Spinal cord (tissue), 9 donors: ENCODE measurements at regions not wholly inside any gene's neighbourhood (a gene's known extent, or its start where the extent isn't known, plus 50 kb on each side); places are given as distances from the start of the nearest gene placed in this dataset.
"Not testable (repeated sequence)": the region's sequence is repeated elsewhere in the genome, so short reads cannot be mapped to it uniquely, and the experiment has no call there.

ENCODE experiments used
- DNase-seq, 6 donors: peaks; one replicate each; pipeline versions ENCODE4 v3.0.0 to v3.0.0-alpha.2; 2013 to 2015; ENCODE audit warnings: low spot score in 6 of 6, low read depth in 4 of 6
- H3K27ac ChIP-seq: one replicate; pipeline ENCODE4 v1.5.1; 2013; ENCODE audit warnings: low read depth, low read length, control low read depth
- H3K27me3 ChIP-seq: one replicate; pipeline ENCODE4 v1.6.1; 2013; ENCODE audit warnings: low read length; ENCODE audit not compliant: control insufficient read depth, insufficient read depth
- H3K36me3 ChIP-seq: one replicate; pipeline ENCODE4 v1.6.1; 2013; ENCODE audit warnings: low read length; ENCODE audit not compliant: control insufficient read depth, insufficient read depth
- H3K4me1 ChIP-seq: one replicate; pipeline ENCODE4 v1.6.1; 2013; ENCODE audit warnings: low read length; ENCODE audit not compliant: control insufficient read depth, insufficient read depth
- H3K4me3 ChIP-seq: one replicate; pipeline ENCODE4 v1.5.1; 2013; ENCODE audit warnings: low read depth, low read length, control low read depth
- H3K9me3 ChIP-seq: one replicate; pipeline ENCODE4 v1.6.1; 2013; ENCODE audit warnings: low read length; ENCODE audit not compliant: control insufficient read depth, insufficient read depth
- WGBS: methylation state at CpG from one replicate; pipeline ENCODE4 v1.1.5; 2013; ENCODE audit warnings: missing lambda C conversion rate; ENCODE audit not compliant: insufficient coverage; 5-methylcytosine and 5-hydroxymethylcytosine counted together
- donor health status: healthy.

DNA sequence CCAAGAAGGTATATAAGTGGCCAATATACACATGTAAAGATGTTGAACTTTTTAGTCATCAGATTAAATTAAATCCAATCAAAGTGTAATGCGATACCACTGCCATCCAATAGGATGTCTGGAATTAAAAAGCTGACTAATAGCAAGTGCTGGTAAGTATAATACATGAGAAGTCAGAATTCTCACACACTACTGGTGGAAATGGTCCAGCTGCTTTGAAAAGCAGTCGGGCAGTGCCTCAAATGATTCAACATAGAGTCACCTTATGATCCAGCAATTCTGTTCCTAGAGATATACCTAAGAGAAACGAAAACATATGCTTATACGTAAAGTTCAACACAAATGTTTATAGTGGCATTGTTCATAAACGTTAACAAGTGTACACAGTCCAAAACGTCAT lies 124.1 kb upstream of the MYT1L start:
- Histone ChIP-seq H3K4me1 (no peaks in the 10 kb centered on the region), H3K27me3 (no peaks in the 10 kb centered on the region), H3K36me3 (no peaks in the 10 kb centered on the region), H3K9me3 (no peaks in the 10 kb centered on the region), H3K4me3 (no peak overlapping the region), H3K27ac (no peak overlapping the region)
- WGBS = no CpG with 5 or more reads among the region's 6 CpGs
- no peak for DNase-seq

DNA sequence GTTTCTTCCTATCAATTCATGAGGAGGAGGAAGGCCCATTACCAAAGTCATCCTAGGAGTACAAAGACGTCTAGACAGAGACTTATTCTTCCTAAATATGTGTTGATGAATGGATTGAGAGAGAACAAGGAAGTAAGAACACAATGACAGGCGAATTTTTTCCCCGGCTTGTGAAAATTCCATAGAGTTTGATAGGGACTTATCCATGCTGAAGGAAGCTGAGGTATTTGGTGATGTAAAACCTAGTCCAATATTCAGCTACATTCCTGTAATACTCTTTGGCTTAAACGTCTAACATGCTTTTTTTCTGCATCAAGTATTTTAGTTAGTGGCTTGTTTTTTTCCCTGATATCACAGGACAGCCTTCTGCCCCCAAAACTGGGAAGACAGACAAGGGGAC lies 121.9 kb upstream of the MYT1L start:
- Histone ChIP-seq H3K27me3 (no peaks in the 10 kb centered on the region), H3K36me3 (no peaks in the 10 kb centered on the region), H3K4me3 (no peak overlapping the region), H3K27ac (no peak overlapping the region), H3K4me1 (no peaks in the 10 kb centered on the region), H3K9me3 (no peaks in the 10 kb centered on the region)
- WGBS = no CpG with 5 or more reads among the region's 4 CpGs
- DNase-seq = no peak

GRCh38 chr2:2451275-2451674 lies 120.2 kb upstream of the MYT1L start:
- H3K9me3 ChIP-seq, DNase-seq, H3K27me3 ChIP-seq, H3K4me1 ChIP-seq, H3K36me3 ChIP-seq, H3K27ac ChIP-seq, H3K4me3 ChIP-seq: not testable (repeated sequence)
- WGBS = 83% methylated on average over 2 of the region's 4 CpGs

- Histone ChIP-seq H3K36me3 (no peaks in the 10 kb centered on the region), H3K27ac (no peak overlapping the region), H3K4me3 (no peak overlapping the region), H3K9me3 (no peaks in the 10 kb centered on the region), H3K4me1 (no peaks in the 10 kb centered on the region), H3K27me3 (no peaks in the 10 kb centered on the region)
- WGBS = 80% methylated on average over 1 of the region's 4 CpGs
- DNase-seq = no peak
These were observed 117.1 kb upstream of the MYT1L start for GRCh38 chr2:2448178-2448577.

GRCh38 chr2:2422621-2423020 lies 91.5 kb upstream of the MYT1L start:
- WGBS = 48% methylated on average over 3 of the region's 5 CpGs
- no peaks in the 10 kb centered on the region for H3K9me3 ChIP-seq

DNA sequence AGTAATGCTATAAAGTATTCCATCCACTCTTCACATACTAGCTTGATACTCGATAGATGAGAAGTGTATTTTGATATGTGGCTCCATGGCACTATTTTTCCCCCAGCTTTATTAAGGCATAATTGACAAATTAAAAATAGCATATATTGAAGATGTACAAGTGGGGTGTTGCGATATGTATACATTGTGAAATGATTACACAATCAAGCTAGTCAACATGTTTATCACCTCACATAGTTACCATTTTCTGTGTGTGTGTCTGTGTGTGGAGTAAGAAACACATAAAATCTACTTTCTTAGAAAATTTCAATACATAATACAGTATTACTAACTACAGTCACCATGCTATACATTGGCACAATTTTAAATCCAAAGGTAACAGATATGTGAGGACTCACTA lies 82.5 kb upstream of the MYT1L start:
- H3K4me1 ChIP-seq = no peaks in the 10 kb centered on the region
- H3K27ac ChIP-seq = no peak overlapping the region
- no peak overlapping the region for H3K4me3 ChIP-seq
- H3K9me3 ChIP-seq = no peaks in the 10 kb centered on the region
- no CpG with 5 or more reads among the region's 2 CpGs for WGBS
- no peaks in the 10 kb centered on the region for H3K27me3 ChIP-seq
- H3K36me3 ChIP-seq = no peaks in the 10 kb centered on the region
- no peak for DNase-seq

More at GRCh38 chr2:2422621-2423020, 91.5 kb upstream of the MYT1L start:
- H3K4me1 ChIP-seq = no peaks in the 10 kb centered on the region
- no peak overlapping the region for H3K27ac ChIP-seq
- H3K36me3 ChIP-seq = no peaks in the 10 kb centered on the region
- H3K4me3 ChIP-seq = no peak overlapping the region
- H3K27me3 ChIP-seq = no peaks in the 10 kb centered on the region
- DNase-seq = no peak

DNA sequence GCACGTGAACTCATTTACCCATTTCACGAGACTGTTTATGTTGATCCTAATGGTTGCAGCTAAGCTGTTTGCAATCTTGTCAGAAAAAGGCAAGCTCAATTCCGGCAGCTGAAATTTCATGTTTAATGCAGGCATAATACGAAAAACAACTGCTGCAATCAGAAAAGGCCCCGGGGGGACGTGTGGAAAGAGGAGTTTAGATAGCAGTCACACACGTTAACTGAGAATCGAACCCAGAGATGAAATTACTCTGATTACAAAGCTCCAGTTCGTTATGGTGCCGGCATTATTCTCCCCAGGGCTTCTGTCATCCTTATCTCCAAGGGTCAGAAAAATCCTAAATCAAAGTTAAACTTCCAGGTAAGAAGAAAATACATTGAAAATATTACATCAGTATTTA lies 79.9 kb upstream of the MYT1L start:
- no peak overlapping the region for H3K4me3 ChIP-seq
- no peak overlapping the region for H3K27ac ChIP-seq
- 90% methylated on average over 7 of the region's 10 CpGs for WGBS
- no peaks in the 10 kb centered on the region for H3K27me3 ChIP-seq
- no peaks in the 10 kb centered on the region for H3K9me3 ChIP-seq
- H3K4me1 ChIP-seq = no peaks in the 10 kb centered on the region
- peak in 1 of 6 donors; percentile 68 for DNase-seq
- H3K36me3 ChIP-seq = no peaks in the 10 kb centered on the region

- no peak for DNase-seq
- Histone ChIP-seq H3K4me1 (no peaks in the 10 kb centered on the region), H3K27me3 (no peaks in the 10 kb centered on the region), H3K27ac (no peak overlapping the region), H3K4me3 (no peak overlapping the region), H3K9me3 (peaks cover 3% of the 10 kb centered on the region), H3K36me3 (no peaks in the 10 kb centered on the region)
- WGBS = 78% methylated on average over 2 of the region's 2 CpGs
These were observed 78.4 kb upstream of the MYT1L start for GRCh38 chr2:2409481-2409880.

DNA sequence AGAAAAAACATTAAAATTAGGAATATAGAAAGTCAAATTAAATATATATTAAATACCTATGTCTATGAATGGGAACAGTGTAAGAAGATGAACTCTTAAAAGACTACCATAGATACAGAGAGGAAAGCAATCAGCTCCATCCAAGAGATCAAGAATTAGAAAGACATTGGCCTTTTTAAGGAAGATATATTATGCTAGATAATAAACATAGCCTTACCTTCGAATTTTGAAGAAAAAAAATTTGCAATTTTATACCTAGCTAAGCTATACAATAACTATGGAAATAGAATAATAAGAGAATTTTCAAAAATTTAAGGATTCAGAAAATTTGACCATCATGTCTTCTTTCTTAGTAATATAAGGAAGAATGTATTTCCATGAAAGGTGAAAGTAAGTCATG lies 74.7 kb upstream of the MYT1L start:
- no CpG with 5 or more reads among the region's 1 CpG for WGBS
- H3K27me3 ChIP-seq = no peaks in the 10 kb centered on the region
- no peak for DNase-seq

DNA sequence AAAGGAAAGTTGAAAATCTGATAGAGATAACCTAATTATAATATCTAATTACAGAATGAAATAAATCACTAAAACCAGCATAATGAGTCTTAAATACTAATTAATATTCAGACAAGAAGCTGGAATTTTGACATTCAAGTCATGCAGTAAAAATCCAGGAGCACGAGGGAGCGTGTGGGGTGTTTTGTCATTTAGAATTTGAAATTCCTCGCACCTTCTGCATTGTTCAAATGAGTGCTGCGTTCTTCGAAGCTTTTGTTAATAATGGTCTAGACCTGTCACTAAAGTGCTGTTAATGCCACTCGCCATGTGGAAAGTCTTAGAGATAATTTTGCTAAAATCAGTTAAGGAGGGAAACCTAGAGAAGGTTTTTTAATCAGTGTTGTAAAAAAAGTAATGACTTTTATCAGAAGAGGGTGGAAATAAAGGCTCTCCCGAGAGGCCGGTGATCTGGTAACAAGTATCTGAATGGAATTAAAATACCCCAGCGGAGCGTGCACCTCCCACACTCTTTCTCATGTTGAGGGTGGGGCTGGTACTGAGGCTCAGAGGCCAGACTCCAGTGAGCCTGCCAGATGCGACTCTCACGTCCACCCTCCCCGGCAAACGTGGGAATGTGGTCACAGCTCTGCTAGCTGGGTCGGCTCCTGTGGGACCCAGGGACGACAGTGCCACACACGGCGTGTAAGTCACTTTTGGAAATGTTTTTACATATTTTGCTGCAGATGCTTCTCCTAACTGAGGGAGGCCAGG lies 69.4 kb upstream of the MYT1L start:
- H3K9me3 ChIP-seq = peaks cover 2% of the 10 kb centered on the region
- H3K4me3 ChIP-seq = no peak overlapping the region
- no peaks in the 10 kb centered on the region for H3K36me3 ChIP-seq
- no peaks in the 10 kb centered on the region for H3K27me3 ChIP-seq
- H3K27ac ChIP-seq = no peak overlapping the region
- H3K4me1 ChIP-seq = no peaks in the 10 kb centered on the region
- peak in 1 of 6 donors; percentile 46 for DNase-seq
- WGBS = 76% methylated on average over 14 of the region's 18 CpGs

More for the DNA sequence above, 74.7 kb upstream of the MYT1L start:
- Histone ChIP-seq H3K9me3 (peaks cover 3% of the 10 kb centered on the region), H3K4me1 (no peaks in the 10 kb centered on the region), H3K36me3 (no peaks in the 10 kb centered on the region), H3K27ac (no peak overlapping the region), H3K4me3 (no peak overlapping the region)
